WTC11 (cell line): ENCODE measurements at regions not wholly inside any gene's neighbourhood (a gene's known extent, or its start where the extent isn't known, plus 50 kb on each side); places are given as distances from the start of the nearest gene placed in this dataset.

Source experiments
- ATAC-seq: fragments of 200-7000 bp; cut with Tn5 transposase; 2 replicates; pipeline ENCODE4 v1.10.0; 2021; ENCODE audit warnings: mild to moderate bottlenecking, moderate library complexity
- CTCF ChIA-PET: fragments of 300-600 bp; sonication (Branson Sonifier 250); formaldehyde crosslinking; loops from one replicate; lab custom pipeline; 2021; ENCODE audit warnings: antibody characterized with exemption; lab: Charles Lee
- POLR2A ChIA-PET: fragments of 350-600 bp; sonication (Branson Sonifier 250); formaldehyde crosslinking; loops from one replicate; lab custom pipeline; 2021; ENCODE audit warnings: antibody characterized with exemption; lab: Charles Lee
- DNase-seq: peaks from one replicate; pipeline ENCODE4 v3.0.0; 2021; ENCODE audit warnings: low spot score
- H3K27ac Mint-ChIP-seq: 2 replicates; pipeline ENCODE4 v1.8.0; 2021; ENCODE audit warnings: mixed read lengths
- H3K27me3 Mint-ChIP-seq: 2 replicates; pipeline ENCODE4 v1.8.0; 2021; ENCODE audit warnings: low read depth, mild to moderate bottlenecking, moderate library complexity, mixed read lengths
- H3K36me3 Mint-ChIP-seq: 2 replicates; pipeline ENCODE4 v1.8.0; 2021; ENCODE audit warnings: mixed read lengths
- H3K4me1 Mint-ChIP-seq: 2 replicates; pipeline ENCODE4 v1.8.0; 2022; ENCODE audit warnings: mixed read lengths
- H3K4me3 Mint-ChIP-seq: 2 replicates; pipeline ENCODE4 v1.8.0; 2021; ENCODE audit warnings: mild to moderate bottlenecking, moderate library complexity, mixed read lengths
- H3K9me3 Mint-ChIP-seq: 2 replicates; pipeline ENCODE4 v1.8.0; 2021; ENCODE audit warnings: mixed read lengths
- ATF3 ChIP-seq: sonication (generic); formaldehyde crosslinking; conservative IDR thresholded peaks from 2 replicates; pipeline ENCODE4 v1.8.1; 2022; ENCODE audit warnings: mild to moderate bottlenecking, missing genetic modification reagents
- CBFB ChIP-seq: sonication (generic); formaldehyde crosslinking; IDR thresholded peaks from 2 replicates; pipeline ENCODE4 v1.8.1; 2022; ENCODE audit warnings: mild to moderate bottlenecking, low read depth, missing genetic modification reagents
- E2F5 ChIP-seq: sonication (generic); formaldehyde crosslinking; IDR thresholded peaks from 2 replicates; pipeline ENCODE4 v1.8.1; 2022; ENCODE audit warnings: mild to moderate bottlenecking, moderate library complexity, missing genetic modification reagents
- EMX1 ChIP-seq: fragments of 250-450 bp; sonication (Bioruptor Pico); IDR thresholded peaks from 2 replicates; pipeline ENCODE4 v1.8.0; 2021; ENCODE audit warnings: mild to moderate bottlenecking
- ERG ChIP-seq: fragments of 250-450 bp; sonication (Bioruptor Pico); IDR thresholded peaks from 2 replicates; pipeline ENCODE4 v1.8.0; 2021; ENCODE audit warnings: mild to moderate bottlenecking
- ESRRA ChIP-seq: sonication (generic); formaldehyde crosslinking; IDR thresholded peaks from 2 replicates; pipeline ENCODE4 v1.8.1; 2022; ENCODE audit warnings: mild to moderate bottlenecking, missing genetic modification reagents, borderline replicate concordance
- HMGA2 ChIP-seq: fragments of 250-450 bp; sonication (Bioruptor Pico); IDR thresholded peaks from 2 replicates; pipeline ENCODE4 v1.4.0; 2021; ENCODE audit warnings: mild to moderate bottlenecking, moderate library complexity
- MYBL2 ChIP-seq: sonication (generic); formaldehyde crosslinking; IDR thresholded peaks from 2 replicates; pipeline ENCODE4 v1.8.1; 2023; ENCODE audit warnings: mild to moderate bottlenecking, moderate library complexity, missing genetic modification reagents
- SP1 ChIP-seq: sonication (generic); formaldehyde crosslinking; conservative IDR thresholded peaks from 2 replicates; pipeline ENCODE4 v1.8.1; 2022; ENCODE audit warnings: missing genetic modification reagents
- TCF7 ChIP-seq: sonication (generic); formaldehyde crosslinking; IDR thresholded peaks from 2 replicates; pipeline ENCODE4 v1.8.0; 2022; ENCODE audit warnings: mild to moderate bottlenecking, low read depth, missing genetic modification reagents, moderate library complexity
- TEAD4 ChIP-seq: sonication (generic); formaldehyde crosslinking; IDR thresholded peaks from 2 replicates; pipeline ENCODE4 v1.8.0; 2022; ENCODE audit warnings: mild to moderate bottlenecking, missing genetic modification reagents
- ZNF281 ChIP-seq: sonication (generic); formaldehyde crosslinking; IDR thresholded peaks from 2 replicates; pipeline ENCODE4 v1.8.0; 2023; ENCODE audit warnings: mild to moderate bottlenecking, missing genetic modification reagents
- ZNF425 ChIP-seq: fragments of 250-450 bp; sonication (Bioruptor Pico); conservative IDR thresholded peaks from 2 replicates; pipeline ENCODE4 v1.9.0; 2021; ENCODE audit warnings: mild to moderate bottlenecking
- ZNF512 ChIP-seq: sonication (generic); formaldehyde crosslinking; IDR thresholded peaks from 2 replicates; pipeline ENCODE4 v1.8.1; 2022; ENCODE audit warnings: missing genetic modification reagents, borderline replicate concordance
- ZSCAN18 ChIP-seq: fragments of 250-450 bp; sonication (Bioruptor Pico); IDR thresholded peaks from 2 replicates; pipeline ENCODE4 v2.1.2; 2022; ENCODE audit warnings: mild to moderate bottlenecking, moderate library complexity

- no peak for TF ChIP-seq E2F5 (CRISPR knock-in tag)
- TF ChIP-seq, all 79 proteins: peak for 0
These were observed 1026.7 kb upstream of the ACVR2A start (continued) for GRCh38 chr2:146818122-146818521.

GRCh38 chr2:146817613-146818012 lies 1027.2 kb upstream of the ACVR2A start:
- H3K27ac Mint-ChIP-seq = peak overlapping the region; percentile 79
- TF ChIP-seq SP1 (CRISPR knock-in tag) = 0 out of 2 replicates have a peak, but pooled peaks have one; percentile 17
- TF ChIP-seq ZSCAN18 (CRISPR knock-in tag) = no peak
- ChIA-PET POLR2A (no interaction called here), CTCF (no interaction called here)
- no peaks in the 10 kb centered on the region for H3K27me3 Mint-ChIP-seq
- H3K4me1 Mint-ChIP-seq = peaks cover 35% of the 10 kb centered on the region
- ATAC-seq (peak; percentile 92), DNase-seq (no peak)
- 0 out of 2 replicates have a peak, but pooled peaks cover under 1% of the 10 kb centered on the region for H3K36me3 Mint-ChIP-seq
- H3K4me3 Mint-ChIP-seq = no peak overlapping the region
- H3K9me3 Mint-ChIP-seq = peaks cover 11% of the 10 kb centered on the region

- no peak for DNase-seq
- Mint-ChIP-seq H3K4me1 (peaks cover 19% of the 10 kb centered on the region), H3K4me3 (no peak overlapping the region), H3K36me3 (0 out of 2 replicates have a peak, but pooled peaks cover 2% of the 10 kb centered on the region), H3K27ac (no peak overlapping the region), H3K27me3 (no peaks in the 10 kb centered on the region), H3K9me3 (peaks cover 20% of the 10 kb centered on the region)
- ChIA-PET CTCF (no interaction called here), POLR2A (no interaction called here)
- ATAC-seq = no peak
- TF ChIP-seq ZNF425 (CRISPR knock-in tag) = no peak
- TF ChIP-seq CBFB = no peak
- no peak for TF ChIP-seq ERG (CRISPR knock-in tag)
- TF ChIP-seq HMGA2 (CRISPR knock-in tag) = no peak
- TF ChIP-seq TEAD4 (CRISPR knock-in tag) = no peak
- no peak for TF ChIP-seq MYBL2
- no peak for TF ChIP-seq ATF3 (CRISPR knock-in tag)
- no peak for TF ChIP-seq TCF7 (CRISPR knock-in tag)
- TF ChIP-seq ZSCAN18 (CRISPR knock-in tag) = no peak
- no peak for TF ChIP-seq ZNF281 (CRISPR knock-in tag)
- no peak for TF ChIP-seq ZNF512 (CRISPR knock-in tag)
- no peak for TF ChIP-seq ESRRA
- no peak for TF ChIP-seq EMX1 (CRISPR knock-in tag)
These were observed 1029.9 kb upstream of the ACVR2A start for GRCh38 chr2:146814971-146815370.
